ENCODE measurements at regions not wholly inside any gene's neighbourhood (a gene's known extent, or its start where the extent isn't known, plus 50 kb on each side); places are given as distances from the start of the nearest gene placed in this dataset.
A peak's percentile ranks its signal among the peaks of the same experiment; 100 is the strongest.
"Not testable (repeated sequence)": the region's sequence is repeated elsewhere in the genome, so short reads cannot be mapped to it uniquely, and the experiment has no call there.

DNA sequence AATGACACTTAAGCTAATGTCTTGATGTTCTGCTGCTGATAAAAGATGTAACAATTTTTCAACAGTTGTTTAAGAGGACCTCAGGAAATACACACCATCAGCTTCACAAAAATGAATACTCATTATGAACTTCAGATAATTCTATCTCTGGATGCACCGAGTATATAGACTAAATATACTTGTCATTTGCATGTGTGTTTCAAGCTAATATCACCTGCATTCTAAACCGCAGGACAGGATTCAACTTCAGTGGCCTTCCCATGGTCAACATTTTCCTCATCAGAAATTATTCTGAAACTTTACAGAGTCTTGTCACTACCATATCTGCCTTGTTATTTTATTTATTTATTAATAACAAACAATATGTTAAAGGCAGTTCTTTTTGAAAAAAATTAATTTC is 717.0 kb upstream of the CCDC179 start:
- no peak for DNase-seq

DNA sequence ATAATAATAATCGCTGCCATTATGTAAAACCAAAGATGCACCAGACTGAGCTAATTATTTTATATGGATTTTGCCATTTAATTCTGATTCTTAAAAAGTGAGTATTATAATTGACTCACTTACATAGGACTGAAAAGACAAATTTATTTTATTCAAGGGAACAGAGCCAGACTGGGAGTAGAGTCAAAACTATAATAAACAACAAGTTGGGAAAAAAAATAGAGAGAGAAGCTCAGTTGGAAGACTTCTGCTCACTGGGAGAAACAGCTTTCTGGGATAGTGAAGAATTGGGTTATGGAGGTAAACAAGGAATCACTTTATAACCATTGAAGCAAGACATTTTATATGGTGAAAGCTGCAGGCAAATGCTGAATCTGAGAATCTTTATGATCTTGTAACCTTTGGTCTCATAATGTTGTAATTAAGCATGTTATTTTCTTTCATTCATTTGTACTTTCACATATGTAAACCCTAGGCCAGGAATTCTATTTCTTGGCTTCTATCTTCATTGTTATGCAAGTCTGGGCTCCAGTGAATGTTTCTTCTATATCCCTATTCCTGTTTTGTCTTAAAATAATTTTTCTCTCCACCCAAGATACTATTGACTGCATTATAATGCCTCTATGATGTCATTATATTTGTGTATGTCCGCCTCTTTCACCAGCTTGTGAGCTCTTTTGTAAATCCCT is 725.3 kb upstream of the CCDC179 start:
- DNase-seq = no peak

DNA sequence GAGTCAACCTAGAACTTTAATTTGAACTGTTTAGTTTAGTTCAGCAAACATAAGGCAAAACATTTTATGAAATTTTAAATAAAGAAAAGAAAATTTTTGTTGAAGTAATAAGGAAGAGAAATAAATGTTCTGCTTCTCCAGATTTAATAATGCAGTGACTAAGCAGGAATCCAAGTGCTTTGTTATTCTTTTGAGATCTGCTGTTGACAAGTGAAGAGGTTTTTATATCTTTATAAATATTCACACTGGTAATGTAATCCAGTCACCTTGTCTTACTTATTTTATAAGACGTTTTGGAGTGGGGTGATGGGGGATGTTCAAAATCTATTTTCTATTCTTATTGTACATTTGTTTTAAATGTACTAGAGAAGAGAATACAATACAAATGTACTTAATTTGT is 725.9 kb upstream of the CCDC179 start:
- DNase-seq = no peak

DNA sequence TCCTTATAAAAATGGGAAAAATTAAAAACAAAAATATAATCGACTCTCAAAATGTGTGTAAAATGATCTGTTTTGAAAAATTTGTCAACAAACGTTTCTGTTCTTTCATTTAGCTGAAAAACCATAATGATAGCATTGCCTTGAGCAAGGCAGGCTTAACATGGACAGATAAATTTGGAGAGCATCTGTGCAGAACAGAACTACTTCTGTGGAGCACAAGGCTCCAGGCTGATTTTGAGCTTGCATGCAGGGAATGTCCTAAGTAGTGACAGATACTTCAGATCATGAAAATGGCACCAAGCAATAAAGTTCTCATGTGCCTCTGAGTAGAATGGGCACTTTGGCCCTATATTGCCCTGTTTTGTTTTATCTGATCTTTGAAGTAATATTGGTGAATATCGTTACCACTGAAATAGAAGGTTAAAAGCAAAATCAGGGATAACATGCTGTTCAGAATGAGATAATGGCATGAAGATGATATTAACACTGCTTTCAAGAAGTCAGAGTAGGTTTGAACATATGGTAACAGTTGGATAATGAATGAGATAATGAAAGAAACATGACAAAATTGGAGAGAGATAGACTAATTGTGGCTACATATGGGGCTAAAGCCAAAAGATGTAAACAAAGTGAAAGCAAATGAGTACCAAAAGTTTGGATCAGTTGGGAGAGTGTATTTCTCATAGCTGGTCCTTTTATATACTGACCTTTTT is 730.5 kb upstream of the CCDC179 start:
- DNase-seq = no peak

DNA sequence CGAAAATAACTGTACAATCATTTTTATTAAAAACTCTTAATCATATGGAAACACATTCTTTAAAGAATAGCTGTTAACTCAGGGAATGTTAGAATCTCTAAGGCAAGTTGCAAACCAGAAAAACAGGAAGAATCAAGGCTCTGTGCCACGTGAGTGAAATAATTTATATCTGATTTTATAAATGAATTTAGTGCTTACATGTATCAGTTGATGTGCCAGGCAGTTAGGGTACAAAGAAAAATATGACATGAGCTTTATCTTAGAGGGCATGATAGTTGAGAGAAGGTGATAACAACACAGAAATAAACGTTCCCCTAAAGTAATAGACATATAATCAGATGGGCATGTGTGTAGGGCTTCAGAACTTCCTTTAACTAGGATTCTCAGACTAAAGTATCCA is 734.5 kb upstream of the CCDC179 start:
- DNase-seq = no peak

DNA sequence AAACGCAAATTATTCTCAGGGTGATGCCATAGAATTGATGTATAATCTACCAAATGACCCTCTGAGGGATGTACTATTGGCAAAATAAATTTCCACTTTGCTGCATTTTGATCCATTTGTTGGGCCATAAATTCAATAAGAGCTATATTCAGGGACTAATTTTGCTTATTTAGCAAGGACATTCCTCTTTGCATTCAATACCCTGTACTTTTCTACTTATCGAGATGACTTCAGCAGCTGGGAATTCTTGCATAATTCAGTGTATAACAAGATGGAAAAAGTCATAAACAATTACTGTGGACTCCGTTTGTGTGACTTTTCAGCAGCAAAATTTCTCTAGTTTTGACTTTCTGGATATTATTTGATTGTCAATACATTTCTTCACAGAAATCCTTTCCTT is 744.7 kb upstream of the CCDC179 start:
- no peak for DNase-seq

DNA sequence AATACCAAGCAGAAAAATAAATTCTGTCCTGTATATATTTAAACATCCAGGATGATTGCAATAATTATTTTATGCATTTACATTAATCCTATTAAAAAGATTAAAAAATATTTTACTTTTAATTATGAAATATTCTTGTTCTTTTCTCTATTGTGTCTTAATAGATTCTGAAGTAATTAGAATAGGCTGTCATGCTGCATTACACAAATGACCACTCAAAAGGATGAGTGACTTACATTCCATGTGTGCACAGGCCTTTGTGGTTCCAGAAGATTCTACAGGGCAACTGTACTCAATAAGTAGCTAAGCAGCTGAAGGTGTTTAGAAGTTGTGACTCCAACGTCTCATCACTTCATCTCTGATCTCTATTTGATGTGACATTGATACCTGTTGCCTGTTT is 745.9 kb upstream of the CCDC179 start:
- no peak for DNase-seq

DNA sequence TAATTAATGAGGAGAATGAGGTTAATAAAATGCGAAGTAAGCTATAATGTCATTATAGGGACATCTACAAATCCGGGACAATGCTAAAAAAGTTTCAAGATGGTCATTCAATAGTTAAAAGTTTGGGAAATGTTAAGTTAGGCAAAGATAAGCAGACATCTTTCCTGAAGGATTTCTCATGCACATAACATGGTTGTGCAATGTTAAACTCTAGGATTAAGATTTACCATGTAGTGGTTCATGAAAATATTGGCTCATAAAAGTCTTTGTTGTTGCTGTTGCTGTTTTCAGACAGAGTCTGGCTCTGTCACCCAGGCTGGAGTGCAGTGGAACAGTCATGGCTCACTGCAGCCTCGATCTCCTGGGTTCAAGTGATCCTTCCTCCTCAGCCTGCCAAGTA is 751.5 kb upstream of the CCDC179 start:
- no peak for DNase-seq

DNA sequence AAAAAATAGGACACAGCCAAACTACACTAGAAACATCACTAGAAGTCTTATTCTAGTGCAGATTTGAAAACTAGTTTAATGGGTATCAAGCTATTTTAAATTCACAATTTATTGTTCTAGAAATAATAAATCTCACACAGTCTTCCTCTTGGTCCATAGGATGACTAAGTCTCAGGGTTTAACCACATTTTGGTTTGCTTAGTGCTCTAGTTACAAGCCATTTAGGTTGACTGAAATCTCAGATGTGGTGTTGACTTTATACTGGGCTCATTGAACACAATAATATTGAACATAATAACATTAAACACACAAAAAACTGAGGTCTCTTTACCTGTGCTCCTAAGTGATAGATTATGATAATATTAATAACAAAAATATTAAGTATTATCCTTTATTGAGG is 760.3 kb upstream of the CCDC179 start:
- DNase-seq = no peak

DNA sequence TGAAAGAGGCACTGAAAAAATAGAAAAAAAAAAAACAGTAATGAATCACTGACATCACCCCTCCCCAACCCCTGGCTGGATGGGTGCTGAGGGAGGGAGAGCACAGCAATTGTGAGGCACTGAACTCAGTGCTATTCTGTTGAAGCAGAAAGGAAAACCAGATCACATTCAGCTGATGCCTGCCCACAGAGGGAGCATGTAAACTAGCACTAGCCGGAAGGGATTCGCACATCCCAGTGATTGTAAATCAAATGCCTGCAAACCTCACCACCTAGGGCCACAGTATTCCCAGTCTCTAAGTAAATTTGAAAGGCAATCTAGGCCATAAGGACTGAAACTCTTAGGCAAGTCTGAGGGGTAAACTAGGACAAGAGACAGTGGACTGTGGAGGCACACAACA is 772.0 kb upstream of the CCDC179 start:
- no peak for DNase-seq

DNA sequence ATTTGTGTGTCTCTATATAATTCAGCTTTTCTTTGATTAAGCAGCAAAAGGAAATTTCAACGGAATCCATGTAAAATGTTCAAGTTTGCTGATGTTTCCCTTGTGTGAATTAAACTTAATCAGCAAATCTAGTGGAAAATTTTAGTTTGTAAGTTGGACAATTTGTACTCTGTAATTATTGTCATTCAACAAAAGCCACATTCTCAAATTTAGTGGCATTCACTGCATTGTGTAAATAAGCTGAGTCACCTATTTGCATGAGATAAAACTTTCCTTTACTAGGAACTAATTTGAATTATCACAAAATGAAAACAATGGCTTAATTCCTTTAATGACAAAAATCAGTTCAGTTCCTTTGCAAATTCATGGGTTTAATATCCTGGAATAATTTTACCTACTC is 784.2 kb upstream of the CCDC179 start:
- DNase-seq = no peak

DNA sequence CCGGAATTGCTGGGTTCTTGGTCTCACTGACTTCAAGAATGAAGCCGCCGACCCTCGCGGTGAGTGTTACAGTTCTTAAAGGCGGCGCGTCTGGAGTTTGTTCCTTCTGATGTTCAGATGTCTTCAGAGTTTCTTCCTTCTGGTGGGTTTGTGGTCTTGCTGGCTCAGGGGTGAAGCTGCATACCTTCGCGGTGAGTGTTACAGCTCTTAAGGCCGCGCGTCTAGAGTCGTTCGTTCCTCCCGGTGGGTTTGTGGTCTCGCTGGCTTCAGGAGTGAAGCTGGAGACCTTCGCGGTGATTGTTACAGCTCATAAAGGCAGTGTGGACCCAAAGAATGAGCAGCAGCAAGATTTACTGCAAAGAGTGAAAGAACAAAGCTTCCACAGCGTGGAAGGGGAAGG is 792.1 kb upstream of the CCDC179 start:
- not testable (repeated sequence) for DNase-seq

DNA sequence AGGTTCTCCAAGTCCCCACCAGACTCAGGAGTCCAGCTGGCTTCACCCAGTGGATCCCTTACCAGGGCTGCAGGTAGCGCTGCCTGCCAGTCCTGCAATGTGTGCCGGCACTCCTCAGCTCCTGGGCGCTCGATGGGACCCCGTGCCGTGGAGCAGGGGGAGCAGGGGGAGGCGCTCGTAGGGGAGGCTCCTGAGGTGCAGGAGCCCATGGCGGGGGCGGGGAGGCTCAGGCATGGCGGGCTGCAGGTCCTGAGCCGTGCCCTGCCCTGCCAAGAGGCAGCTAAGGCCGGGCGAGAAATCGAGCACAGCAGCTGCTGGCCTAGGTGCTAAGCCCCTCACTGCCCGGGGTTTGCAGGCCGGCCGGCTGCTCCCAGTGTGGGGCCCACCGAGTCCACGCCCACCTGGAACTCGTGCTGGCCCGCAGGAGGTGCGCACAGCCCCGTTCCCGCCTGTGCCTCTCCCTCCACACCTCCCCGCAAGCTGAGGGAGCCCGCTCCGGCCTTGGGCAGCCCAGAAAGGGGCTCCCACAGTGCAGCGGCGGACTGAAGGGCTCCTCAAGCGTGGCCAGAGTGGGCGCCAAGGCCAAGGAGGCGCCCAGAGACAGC is 792.9 kb upstream of the CCDC179 start:
- DNase-seq = no peak

DNA sequence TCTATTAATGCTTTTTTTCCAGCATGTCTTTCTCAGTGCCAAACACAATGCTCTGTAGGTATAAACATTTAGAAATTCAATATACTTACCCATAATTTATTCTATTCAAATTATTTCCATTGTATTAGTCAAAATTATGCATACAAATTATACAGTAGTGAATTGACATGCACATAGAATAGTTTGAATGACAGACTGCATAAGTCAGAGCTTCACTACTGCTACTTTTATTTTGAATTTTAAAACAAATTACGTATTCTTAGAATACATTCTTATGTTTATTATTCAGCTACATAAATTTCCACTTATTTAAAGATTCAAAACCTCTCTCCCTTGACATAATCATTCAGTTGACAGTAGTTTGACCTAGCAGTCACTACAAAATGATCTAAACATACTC is 808.0 kb upstream of the CCDC179 start:
- no peak for DNase-seq

DNA sequence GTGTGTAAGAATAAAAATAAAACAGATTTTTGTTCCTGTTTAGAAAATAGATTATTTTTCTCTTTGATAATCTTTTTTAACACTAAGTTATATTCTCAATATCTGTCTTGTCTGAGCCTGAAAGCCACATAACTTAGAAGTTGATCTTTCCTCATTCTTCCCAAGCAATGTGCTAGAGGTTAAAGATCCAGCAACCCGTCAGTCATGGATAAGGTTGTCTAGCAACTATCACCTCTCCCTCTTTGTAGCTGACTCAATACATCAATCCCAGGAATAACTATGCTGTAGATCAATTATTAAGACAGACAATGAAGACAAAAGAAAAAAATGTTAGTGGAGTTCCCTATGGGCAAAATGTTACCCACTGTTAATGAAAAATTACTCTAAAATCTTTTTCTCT is 813.1 kb upstream of the CCDC179 start:
- DNase-seq = no peak

DNA sequence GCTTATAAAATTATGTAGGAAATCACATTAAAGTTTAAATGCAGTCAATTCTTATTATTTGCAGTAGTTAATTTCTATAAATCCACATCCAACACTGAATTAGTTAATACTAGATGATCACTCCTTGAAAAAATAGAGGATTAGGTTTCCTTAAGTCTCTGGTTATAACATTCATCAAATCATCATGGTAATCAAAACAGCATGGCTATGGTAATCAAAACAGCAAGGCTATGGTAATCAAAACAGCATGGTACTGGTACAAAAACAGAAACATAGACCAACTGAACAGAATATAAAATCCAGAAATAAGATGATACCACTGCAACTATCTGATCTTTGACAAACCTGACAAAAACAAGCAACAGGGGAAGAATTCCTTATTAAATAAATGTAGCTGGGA is 814.6 kb upstream of the CCDC179 start:
- DNase-seq = no peak

DNA sequence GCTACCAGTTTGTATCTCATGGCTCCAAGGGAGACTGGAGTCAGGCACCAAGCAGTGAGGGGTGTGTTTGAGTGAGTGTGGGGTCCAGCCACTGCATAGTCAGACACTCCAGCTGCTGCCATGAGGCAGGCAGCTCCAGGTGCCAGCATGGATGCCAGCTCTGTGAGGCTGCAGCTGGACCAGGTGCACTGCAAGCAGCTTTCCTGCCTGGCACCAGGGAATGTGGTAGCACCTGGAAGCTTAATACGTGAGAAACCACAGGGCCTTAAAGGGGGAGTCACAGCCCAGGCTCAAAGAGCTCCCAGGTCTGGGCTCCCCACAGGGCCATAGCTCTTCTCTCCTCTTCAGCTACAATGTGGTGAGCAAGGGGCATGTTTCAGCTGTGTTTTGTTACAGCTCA is 817.8 kb upstream of the LUZP2 start:
- no peak for DNase-seq

DNA sequence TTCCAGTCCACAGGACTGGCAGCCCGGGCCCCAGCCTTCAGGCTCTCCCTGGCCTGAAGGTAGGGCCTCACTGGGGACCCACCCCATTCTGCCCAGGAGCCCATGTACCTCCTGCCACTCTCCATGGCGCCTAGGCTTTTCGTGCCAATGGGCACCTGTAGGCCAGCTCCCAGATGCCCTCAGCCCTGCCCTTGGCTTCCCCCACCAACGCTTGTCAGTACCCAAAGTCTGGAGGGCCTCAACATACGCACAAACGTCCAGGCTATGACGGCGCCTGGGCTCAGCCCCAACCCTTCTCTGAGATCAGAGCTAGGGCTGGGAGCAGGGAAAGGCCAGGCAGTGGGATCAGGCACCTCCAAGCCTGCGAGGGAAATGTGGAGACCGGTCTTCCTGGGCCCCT is 816.9 kb upstream of the LUZP2 start:
- no peak for DNase-seq

DNA sequence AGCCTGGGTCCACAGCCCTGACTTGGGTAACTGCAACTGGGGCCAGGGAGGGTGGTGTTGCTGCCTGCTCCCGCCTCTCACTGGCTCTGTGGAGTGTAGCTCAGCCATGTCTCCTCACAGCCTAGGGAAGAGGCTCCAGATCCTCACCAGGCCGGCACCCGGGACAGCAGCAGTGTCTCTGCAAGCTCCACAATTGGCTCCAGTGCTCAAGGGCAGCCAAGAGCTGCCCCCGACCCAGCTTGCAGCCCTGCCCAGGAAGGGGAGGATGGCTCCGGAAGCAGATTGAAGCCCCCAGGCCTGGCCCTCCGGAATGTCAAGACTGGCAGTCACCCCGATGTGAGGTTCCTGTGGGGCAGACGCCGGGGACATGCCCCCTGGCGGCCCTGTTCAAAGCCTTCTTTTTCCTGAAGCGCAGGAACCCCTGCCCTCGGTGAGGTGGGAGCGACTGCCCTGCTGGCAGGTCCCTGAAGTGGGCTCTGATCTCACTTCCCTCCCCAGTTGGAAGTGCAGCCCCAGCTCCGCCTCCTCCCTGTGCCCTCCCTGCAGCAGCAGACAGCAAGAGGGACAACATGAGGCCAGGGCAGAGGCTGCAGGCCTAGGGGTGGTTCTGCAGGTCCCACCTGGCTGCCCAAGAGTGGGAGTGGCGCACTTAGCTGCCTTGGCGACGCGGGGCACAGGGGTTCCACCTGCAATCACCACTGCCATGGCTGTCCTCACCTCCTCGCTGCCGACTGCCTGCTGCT is 816.2 kb upstream of the LUZP2 start:
- DNase-seq = no peak

DNA sequence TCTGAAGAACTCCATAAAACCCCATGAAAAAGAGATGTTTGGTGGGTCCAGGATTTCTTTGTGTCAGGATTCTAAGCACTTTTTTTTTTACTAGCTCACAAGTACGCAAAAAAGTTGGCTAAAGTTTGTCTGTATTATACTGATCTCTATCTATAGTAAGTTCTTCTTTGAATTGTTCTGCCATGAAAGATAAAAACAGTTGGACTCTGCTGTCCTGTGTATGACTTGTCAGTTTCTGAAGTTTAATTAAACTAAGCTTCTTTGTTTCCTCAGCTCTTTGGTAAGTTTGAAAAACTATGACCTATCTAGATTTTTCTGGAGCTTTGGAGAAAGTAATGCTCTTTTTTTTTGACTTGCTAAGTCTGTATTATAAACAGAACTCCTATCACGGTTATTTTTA is 812.2 kb upstream of the LUZP2 start:
- DNase-seq = no peak

DNA sequence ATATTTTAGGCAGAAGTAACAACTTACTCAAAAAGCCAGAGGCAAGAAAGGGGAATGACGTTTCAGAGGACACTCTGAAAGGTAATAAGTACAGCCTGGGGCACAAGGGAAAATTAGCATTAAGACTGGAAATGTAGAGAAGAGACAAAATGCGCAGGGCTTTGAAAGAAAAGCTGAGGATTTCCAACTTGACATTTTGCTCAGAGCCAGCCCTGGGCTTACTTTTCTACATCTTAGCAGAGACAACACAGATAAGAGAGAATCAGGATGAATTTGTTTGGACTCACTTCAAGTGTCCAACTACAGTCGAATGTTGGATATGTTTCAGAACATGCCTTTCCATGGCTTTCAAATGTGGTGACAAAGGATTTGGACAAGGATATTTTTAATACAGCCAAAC is 808.9 kb upstream of the LUZP2 start:
- no peak for DNase-seq

DNA sequence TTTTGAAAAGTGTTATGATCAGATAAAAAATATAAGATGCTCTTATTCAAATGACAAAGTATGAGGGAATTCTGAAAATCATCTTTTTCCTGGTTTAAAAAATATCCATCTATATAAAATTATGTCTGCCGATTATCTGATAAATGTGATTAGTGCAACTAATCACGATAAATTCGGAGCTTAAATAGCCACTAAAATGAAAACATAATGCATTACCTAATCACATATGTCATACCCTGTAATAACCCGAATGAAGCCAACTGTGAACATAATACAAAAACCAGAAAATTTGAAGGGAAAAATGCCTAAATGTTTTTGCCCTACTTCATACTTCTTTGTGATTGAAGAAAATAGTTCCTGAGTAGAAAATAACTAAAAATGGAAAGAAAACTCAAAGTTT is 808.4 kb upstream of the LUZP2 start:
- DNase-seq = no peak

DNA sequence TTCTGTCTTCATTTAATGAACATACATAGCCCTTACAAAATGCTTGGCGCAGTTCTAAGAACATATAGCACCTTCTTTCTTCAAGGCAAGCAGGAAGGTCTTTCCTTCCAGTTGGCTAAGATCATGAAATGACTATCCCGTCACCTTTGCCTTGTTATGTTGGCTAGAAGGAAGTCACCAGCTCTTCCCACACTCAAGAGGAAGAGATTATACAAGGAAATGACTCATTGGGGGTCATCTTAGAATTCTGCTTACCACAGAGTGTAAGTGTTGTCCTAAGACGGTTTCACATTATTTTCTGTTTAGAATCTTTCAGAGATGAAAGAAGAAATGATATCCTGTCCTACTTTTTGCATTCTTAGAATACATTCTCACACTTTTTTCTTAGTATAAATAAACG is 808.0 kb upstream of the LUZP2 start:
- DNase-seq = peak; percentile 3

Measured in CD4-positive, alpha-beta T cell treated with Interleukin-17A for 1 hour (primary cell).